HPDE6-E6E7 (cell line): ENCODE measurements at regions not wholly inside any gene's neighbourhood (a gene's known extent, or its start where the extent isn't known, plus 50 kb on each side); places are given as distances from the start of the nearest gene placed in this dataset.
"Not testable (repeated sequence)": the region's sequence is repeated elsewhere in the genome, so short reads cannot be mapped to it uniquely, and the experiment has no call there.

Experiments used
- DNase-seq: peaks from one replicate; pipeline ENCODE4 v3.0.0; 2011; ENCODE audit warnings: missing footprints; ENCODE audit errors: extremely low spot score

- DNase-seq: no peak
Observed at GRCh38 chr15:24150542-24150941, 463.4 kb upstream of the NDN start.

GRCh38 chr15:24158306-24158705 lies 471.2 kb upstream of the NDN start:
- not testable (repeated sequence) for DNase-seq

- not testable (repeated sequence) for DNase-seq
Observed at GRCh38 chr15:24165512-24165911, 478.4 kb upstream of the NDN start.

GRCh38 chr15:24202297-24202696 lies 473.3 kb upstream of the NPAP1 start:
- DNase-seq: not testable (repeated sequence)

DNA sequence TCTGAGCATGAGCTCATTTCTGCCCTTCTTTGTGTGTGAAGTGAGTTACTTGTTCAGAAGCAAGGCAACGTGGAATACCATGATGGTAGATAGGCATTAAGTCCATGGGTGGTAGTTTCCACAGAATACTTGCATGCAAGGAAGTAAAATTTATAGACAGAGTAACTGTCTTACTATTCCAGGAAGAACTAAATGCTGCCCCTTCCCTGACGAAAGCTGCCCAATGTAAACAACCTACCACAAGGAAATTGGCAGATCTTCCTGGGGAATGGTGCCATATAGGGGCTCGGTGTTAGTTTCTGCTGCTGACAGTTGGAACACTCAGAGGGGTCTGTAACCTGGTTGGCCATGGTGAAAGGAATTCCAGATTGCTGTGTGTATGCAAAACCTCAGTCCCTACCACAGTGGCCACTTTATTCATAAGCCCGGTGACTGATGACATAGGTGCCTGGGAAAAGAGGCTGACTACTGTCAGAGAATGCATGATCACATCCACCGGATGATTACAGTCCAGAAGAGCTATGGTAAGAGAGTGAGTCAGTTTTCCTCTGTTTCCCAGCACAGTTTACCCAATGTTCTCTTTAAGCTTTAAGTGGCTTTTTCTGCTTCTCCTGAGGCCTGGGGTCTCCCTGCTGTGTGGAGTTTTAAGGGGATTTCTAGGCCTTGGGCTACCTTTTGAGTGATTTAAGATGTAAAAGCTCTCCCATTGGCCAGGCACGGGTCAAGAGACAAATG lies 463.7 kb upstream of the NPAP1 start:
- not testable (repeated sequence) for DNase-seq

GRCh38 chr15:24223739-24224138 lies 451.8 kb upstream of the NPAP1 start:
- DNase-seq: no peak

DNA sequence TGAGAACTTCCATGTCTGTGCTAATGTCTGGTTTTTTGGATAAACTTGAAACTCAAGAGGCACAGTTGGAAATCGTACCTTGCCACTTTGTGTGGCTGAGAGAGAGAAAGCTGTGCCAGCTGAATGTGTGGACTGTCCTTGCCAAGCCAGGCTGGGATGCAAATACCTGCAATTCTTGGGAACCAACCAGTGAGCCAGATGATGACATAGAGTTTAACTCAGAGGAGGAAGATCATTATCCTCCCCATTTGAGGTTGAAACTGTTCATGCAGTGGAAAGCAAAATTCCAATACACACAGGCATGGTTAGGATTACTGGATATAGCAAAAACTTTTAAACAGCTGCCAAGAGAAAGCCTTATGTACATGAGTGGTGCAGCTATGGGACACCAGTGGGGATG lies 451.4 kb upstream of the NPAP1 start:
- DNase-seq: no peak

- DNase-seq: not testable (repeated sequence)
Observed at GRCh38 chr15:24228922-24229321, 446.7 kb upstream of the NPAP1 start.

GRCh38 chr15:24233134-24233533 lies 442.4 kb upstream of the NPAP1 start:
- not testable (repeated sequence) for DNase-seq

DNA sequence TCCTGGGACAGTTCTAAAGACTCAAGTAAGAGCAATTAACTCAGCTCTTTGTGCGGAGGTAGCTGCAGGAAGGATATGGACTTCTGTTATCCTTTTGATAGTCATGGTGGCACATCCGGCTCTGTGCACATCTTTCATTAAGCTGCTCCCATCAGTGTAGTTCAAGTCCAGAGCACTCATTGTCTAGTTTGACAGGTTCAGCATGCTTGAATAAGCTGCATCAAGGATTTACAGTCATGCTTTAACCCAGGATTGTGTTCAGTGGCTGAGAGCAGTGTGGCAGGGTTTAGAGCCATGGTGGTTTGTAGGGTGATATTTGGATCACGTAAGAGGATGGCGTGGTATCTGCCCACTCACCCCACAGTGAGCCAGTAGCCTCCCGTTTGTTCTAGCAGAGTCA lies 435.0 kb upstream of the NPAP1 start:
- DNase-seq: not testable (repeated sequence)

DNA sequence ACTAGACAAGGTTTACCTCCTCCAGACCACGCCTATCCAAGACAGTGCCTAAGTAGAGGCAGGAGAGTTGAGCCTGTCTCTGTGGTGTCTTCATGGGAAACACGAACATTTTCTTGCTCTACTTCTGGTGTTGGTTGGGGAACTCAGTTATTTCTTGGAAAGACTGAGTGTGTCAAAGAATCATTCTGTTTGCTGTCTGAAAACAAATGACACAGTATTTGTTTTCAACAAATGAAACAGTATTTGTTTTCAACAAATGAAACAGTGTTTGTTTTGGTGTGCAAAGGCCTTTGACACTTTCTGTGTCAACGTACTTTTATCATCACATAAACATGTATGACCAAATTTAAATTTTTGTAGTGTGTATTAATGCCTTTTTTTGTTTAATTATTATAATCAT lies 416.5 kb upstream of the NPAP1 start:
- not testable (repeated sequence) for DNase-seq

DNA sequence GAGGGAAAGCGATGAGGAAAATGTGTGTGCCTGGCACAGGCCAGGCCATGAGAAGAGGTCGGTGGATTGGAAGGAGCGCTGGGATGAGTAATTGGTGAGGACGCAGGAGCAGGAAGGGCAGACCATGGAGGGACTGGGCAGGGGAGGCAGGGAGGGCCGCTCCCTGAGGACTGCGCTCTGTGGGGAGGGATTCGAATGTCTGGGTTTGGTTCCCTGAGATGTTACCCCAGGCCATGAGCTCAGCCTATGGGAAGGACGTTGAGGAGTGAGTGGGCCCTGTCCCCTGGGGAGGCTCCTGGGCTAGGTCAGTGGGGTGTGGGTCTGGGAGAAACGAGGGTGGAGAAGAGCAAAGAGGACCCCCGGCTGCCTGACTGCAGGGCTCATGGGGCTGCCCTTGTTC lies 415.2 kb upstream of the NPAP1 start:
- DNase-seq: not testable (repeated sequence)

DNA sequence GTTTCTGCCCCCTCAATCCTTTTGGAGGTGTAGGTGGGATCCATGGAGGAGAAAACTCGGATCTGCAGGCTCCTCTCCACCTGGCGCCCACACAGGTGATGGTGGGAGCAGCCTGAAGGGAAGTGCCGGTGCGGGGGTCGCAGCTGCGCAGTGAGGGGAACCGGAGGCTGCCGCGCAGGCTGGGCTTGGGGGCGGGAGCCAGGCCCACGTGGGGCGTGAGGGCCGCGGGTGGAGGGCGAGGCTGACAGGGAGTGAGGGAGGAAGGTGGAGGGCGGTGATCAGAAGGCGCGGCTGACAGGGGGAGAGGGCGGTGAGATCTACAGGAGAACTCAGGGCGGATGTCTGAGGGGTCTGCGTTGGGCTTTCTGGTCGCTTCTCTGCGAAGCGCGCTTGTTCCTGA lies 414.7 kb upstream of the NPAP1 start:
- not testable (repeated sequence) for DNase-seq

DNA sequence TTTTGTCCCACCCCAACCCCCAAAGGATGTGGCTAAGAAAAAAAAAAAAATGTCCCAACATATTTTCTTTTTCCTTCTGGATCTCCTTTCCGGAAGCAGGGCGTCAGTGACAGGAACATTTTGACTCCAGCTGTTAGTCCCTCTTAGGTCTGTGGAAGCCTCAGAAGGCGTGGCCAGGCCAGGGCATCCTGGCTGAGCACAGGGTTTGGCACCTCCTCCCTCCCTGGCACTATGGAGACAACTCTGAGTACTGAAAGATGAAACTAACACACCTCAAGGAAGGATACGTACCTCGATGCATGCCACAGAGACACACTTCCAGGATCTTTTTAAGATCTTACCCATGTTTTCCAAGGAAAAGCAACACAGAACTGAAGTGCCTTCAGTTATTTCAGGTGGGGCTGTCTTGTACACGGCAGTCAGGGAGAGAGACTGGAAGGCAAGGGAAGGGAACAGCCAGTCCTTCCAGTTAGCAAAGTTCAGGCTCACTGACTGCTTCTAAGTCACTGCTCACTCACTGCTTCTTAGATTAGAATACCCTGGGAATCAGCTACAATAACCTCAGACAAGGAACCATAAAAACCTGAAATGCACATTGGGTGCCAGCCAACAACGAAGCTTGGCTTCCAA lies 406.9 kb upstream of the NPAP1 start:
- DNase-seq: not testable (repeated sequence)

- no peak for DNase-seq
Observed at GRCh38 chr15:24269166-24269571, 406.4 kb upstream of the NPAP1 start.

GRCh38 chr15:24269923-24270322 lies 405.7 kb upstream of the NPAP1 start:
- no peak for DNase-seq

DNA sequence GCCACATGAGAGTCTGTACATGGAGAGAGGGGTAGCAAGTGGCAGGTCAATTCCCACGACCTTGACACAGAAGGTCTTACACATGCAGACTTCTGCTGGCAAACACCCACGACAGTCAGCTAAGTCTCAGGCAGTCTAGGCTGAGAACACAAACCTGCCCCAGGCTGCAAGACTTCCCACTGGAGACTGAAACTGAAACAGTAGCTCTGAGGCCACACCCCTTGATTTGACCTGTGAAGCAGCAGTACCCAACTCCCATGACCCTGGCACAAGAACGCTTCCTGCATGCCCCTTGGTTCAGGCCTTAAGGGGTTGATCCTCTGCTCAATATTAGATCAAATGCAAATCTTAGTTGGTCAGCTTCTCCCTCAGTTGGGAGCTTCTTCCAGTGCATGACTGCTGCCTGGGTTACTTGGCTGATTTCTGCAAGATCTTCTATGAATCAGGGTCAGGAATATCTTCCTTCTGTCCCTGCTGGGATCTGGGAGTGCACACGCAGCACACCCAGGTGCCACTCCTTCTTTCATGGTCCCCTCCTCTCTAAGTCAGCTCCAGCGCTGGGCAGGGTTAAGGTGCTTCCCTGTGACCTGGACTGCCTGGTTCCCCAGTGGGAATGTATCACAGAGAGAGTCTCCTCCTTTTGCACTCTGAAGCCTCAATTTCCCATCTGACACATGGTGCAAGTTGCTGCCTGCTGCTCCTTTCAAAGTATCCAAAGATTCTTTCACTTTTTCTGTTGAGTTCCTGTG lies 403.9 kb upstream of the NPAP1 start:
- not testable (repeated sequence) for DNase-seq

DNA sequence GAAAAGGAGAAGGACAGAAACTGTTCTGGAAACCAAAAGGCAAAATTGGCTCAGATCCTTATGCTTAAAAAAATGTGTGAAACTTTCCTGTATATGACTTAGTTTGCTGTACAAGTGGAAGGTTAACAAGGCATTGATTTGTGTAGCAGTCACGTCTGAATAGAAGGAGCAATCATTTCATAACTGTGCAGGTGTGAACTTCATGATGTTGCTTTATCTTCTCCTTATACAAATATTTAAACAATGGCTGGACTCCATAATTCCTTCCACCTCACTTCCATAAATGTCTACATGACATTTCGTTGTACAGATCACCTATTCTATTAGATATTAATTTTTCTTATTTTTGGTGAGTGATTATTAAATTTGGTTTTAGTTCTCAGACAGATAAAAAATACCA lies 382.7 kb upstream of the NPAP1 start:
- DNase-seq: no peak

GRCh38 chr15:24300804-24301368 lies 374.7 kb upstream of the NPAP1 start:
- not testable (repeated sequence) for DNase-seq

GRCh38 chr15:24301999-24302398 lies 373.6 kb upstream of the NPAP1 start:
- DNase-seq: not testable (repeated sequence)

- DNase-seq: not testable (repeated sequence)
Observed at GRCh38 chr15:24304747-24305146, 370.8 kb upstream of the NPAP1 start.

DNA sequence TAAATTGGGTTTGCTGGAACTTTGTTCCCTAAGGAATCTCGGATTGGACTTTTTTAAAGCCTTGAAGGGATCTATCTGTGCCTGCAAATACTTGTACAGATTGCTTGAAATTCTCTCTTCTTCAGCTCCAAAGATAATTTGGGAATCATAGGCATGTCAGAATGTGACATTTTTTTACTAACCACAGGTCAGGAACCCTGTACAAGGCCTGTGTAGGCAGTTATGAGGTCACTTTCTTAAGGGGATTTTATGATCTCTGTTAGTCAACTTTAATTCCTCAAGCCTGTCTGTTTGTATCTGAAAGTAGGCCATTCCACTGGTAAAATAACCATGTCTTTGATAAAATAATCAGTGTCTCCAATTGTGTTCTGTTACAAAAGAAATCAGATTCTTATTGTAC lies 369.9 kb upstream of the NPAP1 start:
- not testable (repeated sequence) for DNase-seq
